Activated CD8-positive, alpha-beta T cell treated with anti-CD3 and anti-CD28 coated beads for 36 hours (primary cell): ENCODE measurements at regions not wholly inside any gene's neighbourhood (a gene's known extent, or its start where the extent isn't known, plus 50 kb on each side); places are given as distances from the start of the nearest gene placed in this dataset.

Experiments
- ATAC-seq: fragments of 200-7000 bp; cut with Tn5 transposase; one replicate; pipeline ENCODE4 v1.10.0; 2021; ENCODE audit warnings: mild to moderate bottlenecking, moderate library complexity
- CTCF ChIA-PET: fragments of 350-600 bp; sonication (Branson Sonifier 250); formaldehyde crosslinking; loops from one replicate; lab custom pipeline; 2021; ENCODE audit warnings: antibody characterized with exemption; lab: Charles Lee
- POLR2A ChIA-PET: fragments of 350-600 bp; sonication (Branson Sonifier 250); formaldehyde crosslinking; loops from one replicate; lab custom pipeline; 2021; ENCODE audit warnings: antibody characterized with exemption; lab: Charles Lee
- DNase-seq: peaks from one replicate; pipeline ENCODE4 v3.0.0-alpha.2; 2020
- H3K27ac Mint-ChIP-seq: one replicate; pipeline ENCODE4 v1.8.0; 2021; ENCODE audit warnings: mild to moderate bottlenecking, mixed read lengths
- H3K27me3 Mint-ChIP-seq: one replicate; pipeline ENCODE4 v1.8.0; 2021; ENCODE audit warnings: mixed read lengths
- H3K36me3 Mint-ChIP-seq: one replicate; pipeline ENCODE4 v1.8.0; 2021; ENCODE audit warnings: low read depth, mixed read lengths
- H3K4me1 Mint-ChIP-seq: one replicate; pipeline ENCODE4 v1.8.0; 2021; ENCODE audit warnings: low read depth, mixed read lengths
- H3K4me3 Mint-ChIP-seq: one replicate; pipeline ENCODE4 v1.8.0; 2021; ENCODE audit warnings: mild to moderate bottlenecking, moderate library complexity, mixed read lengths
- H3K9me3 Mint-ChIP-seq: one replicate; pipeline ENCODE4 v1.8.0; 2021; ENCODE audit warnings: mixed read lengths
- intact Hi-C: fragments of 100-400 bp; cut with micrococcal nuclease; formaldehyde crosslinking; loops from one replicate; pipeline ENCODE4 v1.10.0; 2022
- TF ChIP-seq, protein P1 (sequence below): fragments of 200-600 bp; IDR thresholded peaks from one replicate; pipeline ENCODE4 v1.8.0; 2022; ENCODE audit warnings: antibody characterized with exemption, mild to moderate bottlenecking

DNA sequence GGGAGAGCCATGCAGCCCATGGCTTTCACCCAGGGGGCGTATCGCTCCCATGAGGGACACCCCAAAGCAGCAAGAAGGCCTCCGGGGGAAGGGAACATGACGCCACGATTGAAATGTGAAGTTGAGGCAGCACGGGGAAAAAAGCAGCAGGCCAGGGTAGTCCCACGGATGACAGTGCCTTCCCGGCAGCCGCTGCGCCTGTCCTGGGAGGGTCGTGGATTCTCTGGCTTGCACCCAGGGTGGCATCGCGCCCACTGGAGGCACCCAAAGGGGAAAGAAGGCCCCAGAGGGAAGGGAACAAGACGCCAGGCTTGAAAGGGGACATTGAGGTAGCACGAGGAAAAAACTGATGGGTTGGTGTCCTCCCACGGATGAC, 161.6 kb upstream of the ALG10B start:
- Mint-ChIP-seq H3K9me3 (no peaks in the 10 kb centered on the region), H3K27me3 (no peaks in the 10 kb centered on the region), H3K36me3 (no peaks in the 10 kb centered on the region), H3K27ac (no peak overlapping the region), H3K4me1 (no peaks in the 10 kb centered on the region), H3K4me3 (no peak overlapping the region)
- TF ChIP-seq, protein P1, sequence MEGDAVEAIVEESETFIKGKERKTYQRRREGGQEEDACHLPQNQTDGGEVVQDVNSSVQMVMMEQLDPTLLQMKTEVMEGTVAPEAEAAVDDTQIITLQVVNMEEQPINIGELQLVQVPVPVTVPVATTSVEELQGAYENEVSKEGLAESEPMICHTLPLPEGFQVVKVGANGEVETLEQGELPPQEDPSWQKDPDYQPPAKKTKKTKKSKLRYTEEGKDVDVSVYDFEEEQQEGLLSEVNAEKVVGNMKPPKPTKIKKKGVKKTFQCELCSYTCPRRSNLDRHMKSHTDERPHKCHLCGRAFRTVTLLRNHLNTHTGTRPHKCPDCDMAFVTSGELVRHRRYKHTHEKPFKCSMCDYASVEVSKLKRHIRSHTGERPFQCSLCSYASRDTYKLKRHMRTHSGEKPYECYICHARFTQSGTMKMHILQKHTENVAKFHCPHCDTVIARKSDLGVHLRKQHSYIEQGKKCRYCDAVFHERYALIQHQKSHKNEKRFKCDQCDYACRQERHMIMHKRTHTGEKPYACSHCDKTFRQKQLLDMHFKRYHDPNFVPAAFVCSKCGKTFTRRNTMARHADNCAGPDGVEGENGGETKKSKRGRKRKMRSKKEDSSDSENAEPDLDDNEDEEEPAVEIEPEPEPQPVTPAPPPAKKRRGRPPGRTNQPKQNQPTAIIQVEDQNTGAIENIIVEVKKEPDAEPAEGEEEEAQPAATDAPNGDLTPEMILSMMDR: no peak
- ChIA-PET POLR2A (no interaction called here), CTCF (no interaction called here)
- DNase-seq (no peak), ATAC-seq (no peak)
- intact Hi-C loops: no loop called here

DNA sequence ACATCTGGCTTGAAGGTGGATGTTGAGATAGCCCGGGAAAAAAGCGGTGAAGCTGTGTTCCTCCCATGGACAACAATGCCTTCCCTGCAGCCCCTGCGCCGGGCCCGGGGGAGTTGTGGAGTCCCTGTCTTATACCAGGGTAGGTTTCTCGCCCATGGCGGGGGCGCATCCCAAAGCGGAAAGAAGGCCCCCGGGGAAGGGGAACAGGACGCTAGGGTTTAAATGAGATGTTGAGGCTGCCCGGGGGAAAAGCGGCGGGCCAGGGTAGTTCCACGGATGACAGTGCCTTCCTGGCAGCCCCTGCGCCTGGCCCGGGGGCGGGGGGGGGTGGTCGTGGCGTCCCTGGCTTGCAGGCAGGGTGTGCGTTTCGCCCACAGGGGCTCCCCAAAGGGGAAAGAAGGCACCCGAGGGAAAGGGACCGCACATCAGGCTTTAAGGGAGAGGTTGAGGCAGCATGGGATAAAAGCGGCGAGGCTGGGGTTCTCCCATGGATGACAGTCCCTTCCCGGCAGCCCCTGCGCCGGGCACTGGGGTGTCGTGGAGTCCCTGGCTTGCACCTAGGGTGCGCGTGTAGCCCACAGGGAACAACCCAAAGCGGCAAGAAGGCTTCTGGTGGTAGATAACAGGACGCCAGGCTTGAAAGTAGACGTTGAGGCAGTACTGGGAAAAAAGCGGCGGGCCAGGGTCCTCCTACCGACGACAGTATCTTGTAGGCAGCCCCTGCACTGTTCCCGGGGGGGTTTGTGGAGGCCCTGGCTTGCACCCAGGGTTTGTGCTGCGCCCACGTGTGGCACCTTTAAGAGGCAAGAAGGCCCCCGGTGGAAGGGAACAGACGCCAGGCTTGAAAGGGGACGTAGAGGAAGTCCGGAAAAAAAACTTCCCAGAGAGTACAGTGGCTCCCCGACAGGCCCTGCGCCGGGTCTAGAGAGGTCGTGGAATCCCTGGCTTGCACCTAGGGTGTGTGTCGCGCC, 160.8 kb upstream of the ALG10B start:
- Mint-ChIP-seq H3K36me3 (no peaks in the 10 kb centered on the region), H3K9me3 (no peaks in the 10 kb centered on the region), H3K27me3 (no peaks in the 10 kb centered on the region), H3K4me3 (no peak overlapping the region), H3K4me1 (no peaks in the 10 kb centered on the region), H3K27ac (no peak overlapping the region)
- intact Hi-C loops: no loop called here
- no peak for ATAC-seq
- CTCF ChIA-PET: no interaction called here
- POLR2A ChIA-PET: no interaction called here
- DNase-seq: no peak
- TF ChIP-seq, protein P1: no peak

DNA sequence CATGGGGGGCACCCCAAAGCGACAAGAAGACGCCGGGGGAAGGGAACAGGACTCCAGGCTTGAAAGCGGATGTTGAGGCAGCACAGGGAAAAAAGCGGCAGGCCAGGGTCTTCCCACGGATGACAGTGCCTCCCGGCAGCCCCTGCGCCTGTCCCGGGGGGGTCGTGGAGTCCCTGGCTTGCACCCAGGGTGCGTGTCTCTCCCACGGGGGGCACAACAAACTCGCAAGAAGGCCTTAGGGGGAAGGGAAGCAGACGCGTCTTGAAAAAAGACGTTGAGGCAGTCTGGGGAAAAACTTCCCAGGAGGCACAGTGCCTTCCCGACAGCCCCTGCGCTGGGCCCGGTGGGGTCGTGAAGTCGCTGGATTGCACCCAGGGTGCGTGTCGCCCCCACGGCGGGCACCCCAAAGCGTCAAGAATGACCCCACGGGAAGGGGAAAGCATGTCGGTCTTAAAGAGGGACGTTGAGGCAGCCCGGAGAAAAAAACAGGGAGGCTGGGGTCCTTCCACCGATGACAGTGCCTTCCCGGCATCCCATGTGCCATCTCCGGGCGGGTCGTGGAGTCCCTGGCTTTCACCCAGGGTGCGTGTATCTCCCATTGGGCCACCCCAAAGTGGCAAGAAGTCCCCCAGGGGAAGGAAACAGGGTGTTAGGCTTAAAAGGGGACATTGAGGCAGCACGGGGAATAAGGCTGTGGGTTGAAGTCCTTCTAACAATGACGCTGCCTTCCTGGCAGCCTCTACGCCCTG, 159.9 kb upstream of the ALG10B start:
- Mint-ChIP-seq H3K4me3 (no peak overlapping the region), H3K27ac (no peak overlapping the region), H3K4me1 (no peaks in the 10 kb centered on the region), H3K27me3 (no peaks in the 10 kb centered on the region), H3K36me3 (no peaks in the 10 kb centered on the region), H3K9me3 (no peaks in the 10 kb centered on the region)
- ATAC-seq (no peak), DNase-seq (no peak)
- ChIA-PET POLR2A (no interaction called here), CTCF (no interaction called here)
- TF ChIP-seq, protein P1: no peak
- intact Hi-C loops: no loop called here

DNA sequence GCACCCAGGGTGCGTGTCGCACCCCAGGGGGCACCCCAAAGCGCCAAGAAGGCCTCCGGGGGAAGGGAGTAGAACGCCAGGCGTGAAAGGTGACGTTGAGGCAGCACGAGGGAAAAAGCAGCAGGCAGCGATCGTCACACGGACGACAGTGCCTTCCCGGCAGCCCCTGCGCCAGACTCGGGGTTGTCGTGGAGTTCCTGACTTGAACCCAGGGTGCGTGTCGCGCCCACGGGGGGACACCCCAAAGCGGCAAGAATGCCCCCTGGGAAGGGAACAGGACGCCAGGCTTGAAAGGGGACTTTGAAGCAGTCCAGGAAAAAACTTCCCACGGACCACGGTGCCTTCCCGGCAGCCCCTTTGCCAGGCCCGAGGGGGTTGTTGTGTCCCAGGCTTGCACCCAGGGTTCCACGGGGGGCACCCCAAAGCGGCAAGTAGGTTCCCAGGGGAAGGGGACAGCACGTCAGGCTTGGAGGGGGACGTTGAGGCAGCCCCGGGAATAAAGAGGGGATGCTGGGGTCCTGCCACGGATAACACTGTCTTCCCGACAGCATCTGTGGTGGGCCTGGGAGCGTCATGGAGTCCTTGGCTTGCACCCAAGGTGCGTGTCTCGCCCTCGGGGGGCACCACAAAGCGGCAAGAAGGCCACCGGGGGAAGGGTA, 159.2 kb upstream of the ALG10B start:
- ATAC-seq (no peak), DNase-seq (no peak)
- Mint-ChIP-seq H3K36me3 (no peaks in the 10 kb centered on the region), H3K27me3 (no peaks in the 10 kb centered on the region), H3K4me3 (no peak overlapping the region), H3K9me3 (no peaks in the 10 kb centered on the region), H3K27ac (no peak overlapping the region), H3K4me1 (no peaks in the 10 kb centered on the region)
- intact Hi-C loops: no loop called here
- ChIA-PET POLR2A (no interaction called here), CTCF (no interaction called here)
- TF ChIP-seq, protein P1: no peak
